Gastroesophageal sphincter (tissue), 3 donors: ENCODE measurements at regions not wholly inside any gene's neighbourhood (a gene's known extent, or its start where the extent isn't known, plus 50 kb on each side); places are given as distances from the start of the nearest gene placed in this dataset.

ENCODE experiments used
- EP300 ChIP-seq: sonication (generic); formaldehyde crosslinking; IDR thresholded peaks from one replicate; pipeline ENCODE4 v1.6.1; 2017; ENCODE audit warnings: antibody characterized with exemption, mild to moderate bottlenecking
- POLR2A ChIP-seq, 2 donors: fragments of 450-650 bp; IDR thresholded peaks; one replicate each; pipeline ENCODE4 v1.6.1; 2017; ENCODE audit warnings: antibody characterized with exemption in 2 of 2, mild to moderate bottlenecking in 2 of 2, moderate library complexity in 1 of 2
- POLR2AphosphoS5 ChIP-seq: sonication (generic); formaldehyde crosslinking; IDR thresholded peaks from one replicate; pipeline ENCODE4 v1.6.1; 2017; ENCODE audit warnings: antibody characterized with exemption
- TF ChIP-seq, protein P1 (sequence below), 4 experiments: fragments of 200-600 bp in 2 of 4; fragments of 450-650 bp in 2 of 4; sonication (generic) in 1 of 4; IDR thresholded peaks; one replicate each; pipeline ENCODE4 v1.5.1; 2017 to 2019; ENCODE audit warnings: antibody characterized with exemption in 4 of 4, mild to moderate bottlenecking in 2 of 4, moderate library complexity in 2 of 4

DNA sequence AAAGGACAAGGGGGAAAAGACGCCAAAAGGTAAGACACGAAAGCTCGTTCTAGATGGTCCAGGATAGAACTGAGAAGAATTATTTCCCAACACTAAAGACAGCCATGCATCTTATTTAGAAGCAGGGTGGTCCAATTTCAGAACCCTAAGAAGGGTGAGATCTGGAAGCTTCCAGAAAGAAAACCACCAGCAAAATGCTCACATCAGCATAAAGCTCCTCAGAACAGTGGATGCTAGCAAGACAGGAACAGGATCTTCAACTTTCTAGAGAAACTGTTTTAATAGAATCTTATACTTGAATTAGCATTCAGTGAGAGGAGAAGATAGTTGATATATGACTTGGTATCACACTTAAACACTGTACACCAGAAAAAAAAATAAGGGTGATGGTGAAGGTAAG is 101.5 kb downstream of the ZFP64 start:
- TF ChIP-seq, protein P1, sequence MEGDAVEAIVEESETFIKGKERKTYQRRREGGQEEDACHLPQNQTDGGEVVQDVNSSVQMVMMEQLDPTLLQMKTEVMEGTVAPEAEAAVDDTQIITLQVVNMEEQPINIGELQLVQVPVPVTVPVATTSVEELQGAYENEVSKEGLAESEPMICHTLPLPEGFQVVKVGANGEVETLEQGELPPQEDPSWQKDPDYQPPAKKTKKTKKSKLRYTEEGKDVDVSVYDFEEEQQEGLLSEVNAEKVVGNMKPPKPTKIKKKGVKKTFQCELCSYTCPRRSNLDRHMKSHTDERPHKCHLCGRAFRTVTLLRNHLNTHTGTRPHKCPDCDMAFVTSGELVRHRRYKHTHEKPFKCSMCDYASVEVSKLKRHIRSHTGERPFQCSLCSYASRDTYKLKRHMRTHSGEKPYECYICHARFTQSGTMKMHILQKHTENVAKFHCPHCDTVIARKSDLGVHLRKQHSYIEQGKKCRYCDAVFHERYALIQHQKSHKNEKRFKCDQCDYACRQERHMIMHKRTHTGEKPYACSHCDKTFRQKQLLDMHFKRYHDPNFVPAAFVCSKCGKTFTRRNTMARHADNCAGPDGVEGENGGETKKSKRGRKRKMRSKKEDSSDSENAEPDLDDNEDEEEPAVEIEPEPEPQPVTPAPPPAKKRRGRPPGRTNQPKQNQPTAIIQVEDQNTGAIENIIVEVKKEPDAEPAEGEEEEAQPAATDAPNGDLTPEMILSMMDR (IDR thresholded peaks at IDR 0.05), result no peak
- TF ChIP-seq EP300, result no peak
- TF ChIP-seq POLR2A (IDR thresholded peaks at IDR 0.05), result no peak
- TF ChIP-seq POLR2AphosphoS5, result no peak
